ENCODE measurements at regions not wholly inside any gene's neighbourhood (a gene's known extent, or its start where the extent isn't known, plus 50 kb on each side); places are given as distances from the start of the nearest gene placed in this dataset.

DNA sequence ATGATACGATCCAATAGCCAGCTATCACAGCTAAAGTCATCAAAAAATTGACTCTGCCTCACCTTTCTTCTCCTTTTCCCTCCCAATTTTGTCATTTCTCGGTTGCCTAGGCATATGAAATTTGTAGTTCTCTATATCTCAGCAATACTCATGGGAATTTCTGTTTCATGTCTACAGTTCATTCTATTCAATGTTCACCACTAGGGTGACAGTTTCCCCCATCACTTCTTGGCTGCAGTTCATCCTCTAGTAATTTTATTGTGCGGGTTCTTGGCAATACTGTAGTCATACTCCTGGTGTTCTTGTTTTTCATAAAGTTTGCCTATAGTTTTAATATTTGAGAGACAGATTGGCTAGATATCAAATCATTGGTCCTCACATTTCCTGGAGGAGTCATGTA is 872.2 kb upstream of the ID2 start:
- DNase-seq (no peak), ATAC-seq (no peak)
- Histone ChIP-seq H3K27ac (no peak overlapping the region), H3K9me3 (no peaks in the 10 kb centered on the region), H3K27me3 (no peaks in the 10 kb centered on the region), H3K36me3 (no peaks in the 10 kb centered on the region), H3K4me3 (no peak overlapping the region), H3K4me1 (no peaks in the 10 kb centered on the region)
- intact Hi-C loops (cut with DNase I): no loop called here
- 75 to 82% (median 78%) methylated on average over 3 of the region's 3 CpGs for WGBS, 4 donors
- TF ChIP-seq, protein P1, sequence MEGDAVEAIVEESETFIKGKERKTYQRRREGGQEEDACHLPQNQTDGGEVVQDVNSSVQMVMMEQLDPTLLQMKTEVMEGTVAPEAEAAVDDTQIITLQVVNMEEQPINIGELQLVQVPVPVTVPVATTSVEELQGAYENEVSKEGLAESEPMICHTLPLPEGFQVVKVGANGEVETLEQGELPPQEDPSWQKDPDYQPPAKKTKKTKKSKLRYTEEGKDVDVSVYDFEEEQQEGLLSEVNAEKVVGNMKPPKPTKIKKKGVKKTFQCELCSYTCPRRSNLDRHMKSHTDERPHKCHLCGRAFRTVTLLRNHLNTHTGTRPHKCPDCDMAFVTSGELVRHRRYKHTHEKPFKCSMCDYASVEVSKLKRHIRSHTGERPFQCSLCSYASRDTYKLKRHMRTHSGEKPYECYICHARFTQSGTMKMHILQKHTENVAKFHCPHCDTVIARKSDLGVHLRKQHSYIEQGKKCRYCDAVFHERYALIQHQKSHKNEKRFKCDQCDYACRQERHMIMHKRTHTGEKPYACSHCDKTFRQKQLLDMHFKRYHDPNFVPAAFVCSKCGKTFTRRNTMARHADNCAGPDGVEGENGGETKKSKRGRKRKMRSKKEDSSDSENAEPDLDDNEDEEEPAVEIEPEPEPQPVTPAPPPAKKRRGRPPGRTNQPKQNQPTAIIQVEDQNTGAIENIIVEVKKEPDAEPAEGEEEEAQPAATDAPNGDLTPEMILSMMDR (IDR thresholded peaks at IDR 0.05): no peak
- no peak for TF ChIP-seq POLR2A (IDR thresholded peaks at IDR 0.05)

DNA sequence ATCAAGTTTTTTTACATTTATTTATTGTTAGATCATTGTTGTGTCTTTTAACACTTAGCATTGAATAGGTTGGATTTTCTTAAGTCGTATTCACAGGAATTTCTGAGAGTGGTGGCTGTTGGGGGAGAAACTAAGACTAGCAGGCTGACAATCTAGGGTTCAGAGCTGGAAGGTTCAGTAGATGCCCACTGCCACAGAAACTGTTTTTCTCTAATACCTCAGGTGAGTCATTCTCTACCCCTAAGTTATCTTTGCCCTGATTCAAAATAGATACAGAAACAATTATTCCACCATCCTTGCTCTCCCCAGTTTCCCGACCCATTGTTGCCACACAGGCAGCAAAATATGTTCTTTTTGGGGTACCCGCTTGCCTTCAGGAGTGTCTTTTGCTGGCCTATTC is 870.8 kb upstream of the ID2 start:
- Histone ChIP-seq H3K9me3 (no peaks in the 10 kb centered on the region), H3K4me3 (no peak overlapping the region), H3K36me3 (no peaks in the 10 kb centered on the region), H3K27ac (no peak overlapping the region), H3K4me1 (no peaks in the 10 kb centered on the region), H3K27me3 (no peaks in the 10 kb centered on the region)
- intact Hi-C loops (cut with DNase I): no loop called here
- ATAC-seq (no peak), DNase-seq (no peak)
- WGBS, 4 donors: 90 to 94% (median 93%) methylated on average over 3 of the region's 3 CpGs
- TF ChIP-seq, protein P1 (IDR thresholded peaks at IDR 0.05): no peak
- TF ChIP-seq POLR2A (IDR thresholded peaks at IDR 0.05): no peak

DNA sequence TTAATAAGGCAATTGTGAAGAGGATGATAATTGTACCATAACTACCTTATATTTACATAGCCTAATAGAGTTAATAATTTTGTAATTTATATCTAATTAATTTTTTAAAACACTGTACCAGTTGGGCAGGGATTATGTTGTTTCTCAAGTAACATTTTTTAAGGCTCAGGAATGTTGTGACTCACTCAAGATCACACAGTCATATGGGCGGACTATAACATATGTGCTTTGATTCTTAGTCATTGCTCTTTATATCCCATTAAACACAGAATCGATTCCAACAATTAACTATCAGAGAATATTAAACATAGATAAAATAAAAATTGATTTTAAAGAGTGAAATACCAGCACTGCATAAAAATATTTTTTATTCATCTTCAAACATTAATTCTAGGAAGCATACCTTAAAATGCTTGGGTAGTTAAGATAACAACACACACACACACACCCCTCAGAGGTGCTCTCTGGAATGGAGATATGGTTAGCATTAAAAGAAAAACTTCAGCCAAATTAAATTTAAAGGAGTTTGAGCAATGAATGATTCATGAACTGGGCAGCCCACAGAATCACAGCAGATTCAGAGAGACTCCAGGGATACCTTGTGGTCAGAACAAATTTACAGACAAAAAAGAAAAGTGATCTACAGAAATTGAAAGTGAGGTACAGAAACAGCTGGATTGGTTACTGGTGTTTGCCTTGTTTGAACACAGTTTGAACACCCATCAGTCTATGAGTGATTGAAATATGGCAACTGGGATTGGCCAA is 869.4 kb upstream of the ID2 start:
- 92 to 98% (median 95%) methylated on average over 2 of the region's 2 CpGs for WGBS, 4 donors
- intact Hi-C loops (cut with DNase I): no loop called here
- Histone ChIP-seq H3K27ac (no peak overlapping the region), H3K4me1 (no peaks in the 10 kb centered on the region), H3K9me3 (no peaks in the 10 kb centered on the region), H3K4me3 (no peak overlapping the region), H3K27me3 (no peaks in the 10 kb centered on the region), H3K36me3 (no peaks in the 10 kb centered on the region)
- ATAC-seq (no peak), DNase-seq (no peak)
- no peak for TF ChIP-seq POLR2A (IDR thresholded peaks at IDR 0.05)
- TF ChIP-seq, protein P1 (IDR thresholded peaks at IDR 0.05): no peak

DNA sequence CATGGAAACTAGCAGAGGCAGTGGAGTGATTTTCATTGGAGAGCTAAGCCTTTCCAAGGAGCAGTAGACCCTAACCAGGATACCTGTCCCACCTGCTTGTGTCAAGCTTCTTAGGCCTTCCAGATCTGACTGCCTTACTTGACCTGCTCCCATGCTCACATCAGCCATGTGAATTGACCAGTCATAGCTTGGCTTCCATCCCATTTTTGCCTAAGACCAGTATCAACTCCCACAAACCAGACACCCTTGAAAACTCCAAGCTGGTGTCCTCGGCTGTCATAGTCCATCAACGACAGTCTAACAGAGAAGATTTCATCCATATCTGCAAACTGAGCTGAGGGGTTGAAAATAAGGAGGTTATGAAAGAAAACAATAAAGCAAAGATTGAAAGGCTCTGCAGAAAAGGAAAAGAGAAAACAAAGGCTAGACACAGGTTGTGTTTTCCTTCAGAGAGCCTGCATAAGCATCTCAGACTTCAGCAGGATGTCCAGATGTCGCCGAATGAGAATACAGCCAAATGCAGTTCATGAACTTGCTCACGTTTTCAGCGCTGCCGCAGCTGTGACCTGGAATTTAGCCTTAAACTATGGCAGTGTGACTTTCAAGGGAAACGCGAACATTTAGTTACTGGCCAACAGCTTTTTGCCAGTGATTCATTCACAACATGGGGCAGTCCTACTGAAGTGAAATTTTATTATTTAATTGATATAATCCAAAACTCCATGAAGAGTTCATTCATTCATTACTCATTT is 868.1 kb upstream of the ID2 start:
- no peak for ATAC-seq

More for the DNA sequence above, 868.1 kb upstream of the ID2 start:
- Histone ChIP-seq H3K27ac (no peak overlapping the region), H3K9me3 (no peaks in the 10 kb centered on the region), H3K36me3 (no peaks in the 10 kb centered on the region), H3K4me1 (no peaks in the 10 kb centered on the region), H3K4me3 (no peak overlapping the region), H3K27me3 (no peaks in the 10 kb centered on the region)
- 66 to 73% (median 69%) methylated on average over 9 of the region's 9 CpGs for WGBS, 4 donors
- intact Hi-C loops (cut with DNase I): no loop called here
- DNase-seq: no peak
- TF ChIP-seq, protein P1 (IDR thresholded peaks at IDR 0.05): no peak

All from heart left ventricle (tissue), 16 donors.